HCT116 (cell line): ENCODE measurements at regions not wholly inside any gene's neighbourhood (a gene's known extent, or its start where the extent isn't known, plus 50 kb on each side); places are given as distances from the start of the nearest gene placed in this dataset.

Experiments used
- ATAC-seq: fragments of 200-7000 bp; cut with Tn5 transposase; 2 replicates; pipeline ENCODE4 v1.9.1; 2020; ENCODE audit warnings: mild to moderate bottlenecking, moderate library complexity
- BruUV-seq: library from RNA; stranded (reverse); fragments of 400-500 nt; replicated peaks from 2 replicates; lab custom pipeline; 2021; lab: Mats Ljungman, UMichigan
- CTCF ChIA-PET: fragments of 300-600 bp; sonication (Branson Sonifier 250); formaldehyde crosslinking; loops from one replicate; lab custom pipeline; 2021; ENCODE audit warnings: antibody characterized with exemption; lab: Charles Lee
- POLR2A ChIA-PET: fragments of 300-600, 350-600 bp; sonication (Branson Sonifier 250); formaldehyde crosslinking; loops from one replicate; lab custom pipeline; 2021; ENCODE audit warnings: antibody characterized with exemption; lab: Charles Lee
- RAD21 ChIA-PET, 2 experiments: fragments of 300-600 bp; sonication (Branson Sonifier 250); formaldehyde crosslinking; loops; one replicate each; lab custom pipeline; 2023; ENCODE audit warnings: low total read pairs in 2 of 2; ENCODE audit not compliant: uncharacterized antibody in 2 of 2, unreplicated experiment in 2 of 2, low non-redundant PET in 1 of 2; lab: Charles Lee
- DNase-seq: peaks from one replicate; pipeline ENCODE4 v3.0.0-alpha.2; 2010; ENCODE audit warnings: low read depth, low spot score
- H2AFZ ChIP-seq: fragments of 200-600 bp; shearing (Covaris generic), sonication (generic); 2 replicates; pipeline ENCODE4 v1.6.1; 2017; ENCODE audit warnings: low read depth, mixed run types, mixed read lengths, antibody characterized with exemption, low read length; ENCODE audit not compliant: poor library complexity, severe bottlenecking
- H3K27ac ChIP-seq: 2 replicates; pipeline ENCODE4 v1.5.1; 2012; ENCODE audit warnings: low read depth, low read length
- H3K27me3 ChIP-seq: fragments of 200-600 bp; sonication (generic); 2 replicates; pipeline ENCODE4 v1.6.1; 2016; ENCODE audit warnings: mixed run types, low read length, mixed read lengths; ENCODE audit not compliant: insufficient read depth
- H3K36me3 ChIP-seq, 2 experiments: fragments of 200-500 bp in 1 of 2; fragments of 200-600 bp in 1 of 2; sonication (Bioruptor generic) in 1 of 2; sonication (generic) in 1 of 2; 2 replicates each; pipeline versions ENCODE4 v1.5.1 to v1.6.1; 2014 to 2016; ENCODE audit warnings: low read length in 2 of 2, inconsistent platforms in 1 of 2, mixed read lengths in 1 of 2, mixed run types in 1 of 2; ENCODE audit not compliant: insufficient read depth in 2 of 2, control insufficient read depth in 1 of 2
- H3K4me1 ChIP-seq, 2 experiments: fragments of 200-600 bp in 1 of 2; sonication (generic) in 1 of 2; 2 replicates each; pipeline versions ENCODE4 v1.5.1 to v1.6.1; 2012 to 2017; ENCODE audit warnings: low read length in 2 of 2, inconsistent platforms in 1 of 2, mild to moderate bottlenecking in 1 of 2, mixed read lengths in 1 of 2, mixed run types in 1 of 2, moderate library complexity in 1 of 2; ENCODE audit not compliant: insufficient read depth in 2 of 2, control insufficient read depth in 1 of 2
- H3K4me2 ChIP-seq: fragments of 200-600 bp; sonication (generic); 2 replicates; pipeline ENCODE4 v1.6.1; 2017; ENCODE audit warnings: mixed run types, low read length, mixed read lengths
- H3K4me3 ChIP-seq, 2 experiments: fragments of 200-600 bp in 1 of 2; sonication (generic) in 1 of 2; replicated peaks in 1 of 2; 2 replicates each; pipeline ENCODE4 v1.5.1; 2011 to 2016; ENCODE audit warnings: low read length in 2 of 2, control low read depth in 1 of 2, low read depth in 1 of 2, mild to moderate bottlenecking in 1 of 2, mixed read lengths in 1 of 2, mixed run types in 1 of 2
- H3K79me2 ChIP-seq: fragments of 200-600 bp; sonication (generic); 2 replicates; pipeline ENCODE4 v1.6.1; 2017; ENCODE audit warnings: mild to moderate bottlenecking, mixed run types, low read length, moderate library complexity, mixed read lengths; ENCODE audit not compliant: insufficient read depth
- H3K9ac ChIP-seq: fragments of 200-600 bp; sonication (generic); 2 replicates; pipeline ENCODE4 v1.6.1; 2016; ENCODE audit warnings: low read length, mixed read lengths
- H3K9me2 ChIP-seq: fragments of 200-600 bp; sonication (generic), shearing (Covaris generic); 2 replicates; pipeline ENCODE4 v1.6.1; 2017; ENCODE audit warnings: mixed run types, mild to moderate bottlenecking, moderate library complexity; ENCODE audit not compliant: insufficient read depth
- H3K9me3 ChIP-seq, 2 experiments: fragments of 200-500 bp in 1 of 2; fragments of 200-600 bp in 1 of 2; sonication (Bioruptor generic) in 1 of 2; sonication (generic) in 1 of 2; 2 replicates each; pipeline ENCODE4 v1.6.1; 2014 to 2017; ENCODE audit warnings: low read length in 2 of 2, mixed read lengths in 2 of 2, inconsistent platforms in 1 of 2, low read depth in 1 of 2, mild to moderate bottlenecking in 1 of 2, mixed run types in 1 of 2, moderate library complexity in 1 of 2; ENCODE audit not compliant: control insufficient read depth in 1 of 2, insufficient read depth in 1 of 2
- H4K20me1 ChIP-seq: fragments of 200-600 bp; sonication (generic), shearing (Covaris generic); 2 replicates; pipeline ENCODE4 v1.6.1; 2017; ENCODE audit warnings: mixed run types, mild to moderate bottlenecking, moderate library complexity; ENCODE audit not compliant: insufficient read depth
- ATF3 ChIP-seq: IDR thresholded peaks from 2 replicates; pipeline ENCODE4 v1.6.1; 2012
- CEBPB ChIP-seq: IDR thresholded peaks from 2 replicates; pipeline ENCODE4 v1.6.1; 2012; ENCODE audit warnings: low read depth
- CTCF ChIP-seq, 3 experiments: fragments of 200-600 bp in 1 of 3; sonication (generic) in 1 of 3; IDR thresholded peaks in 2 of 3; conservative IDR thresholded peaks in 1 of 3; 2 replicates each; pipeline ENCODE4 v1.5.1; 2012 to 2017; ENCODE audit warnings: low read depth in 2 of 3, low read length in 2 of 3, antibody characterized with exemption in 1 of 3, borderline replicate concordance in 1 of 3, control low read depth in 1 of 3, mild to moderate bottlenecking in 1 of 3, mixed read lengths in 1 of 3, mixed run types in 1 of 3, moderate library complexity in 1 of 3; ENCODE audit not compliant: insufficient read depth in 1 of 3
- ELF1 ChIP-seq: IDR thresholded peaks from 2 replicates; pipeline ENCODE4 v1.6.1; 2012; ENCODE audit warnings: low read depth, borderline replicate concordance
- EZH2 ChIP-seq: fragments of 200-600 bp; sonication (generic); IDR thresholded peaks from 2 replicates; pipeline ENCODE4 v1.6.1; 2017; ENCODE audit warnings: antibody characterized with exemption, mixed run types
- JUND ChIP-seq: IDR thresholded peaks from 2 replicates; pipeline ENCODE4 v1.6.1; 2012
- MAX ChIP-seq: IDR thresholded peaks from 2 replicates; pipeline ENCODE4 v1.6.1; 2012
- POLR2A ChIP-seq: IDR thresholded peaks from 2 replicates; pipeline ENCODE4 v1.7.0; 2011; ENCODE audit warnings: borderline replicate concordance; ENCODE audit not compliant: insufficient read depth, insufficient read length; ENCODE audit errors: extremely low read depth
- REST ChIP-seq: IDR thresholded peaks from 2 replicates; pipeline ENCODE4 v1.6.1; 2012; ENCODE audit warnings: low read depth
- SIN3A ChIP-seq: IDR thresholded peaks from 2 replicates; pipeline ENCODE4 v1.6.1; 2012; ENCODE audit warnings: low read depth
- SRF ChIP-seq: IDR thresholded peaks from 2 replicates; pipeline ENCODE4 v1.6.1; 2012; ENCODE audit warnings: low read depth
- TCF7L2 ChIP-seq: IDR thresholded peaks from 2 replicates; pipeline ENCODE4 v1.7.0; 2011; ENCODE audit warnings: borderline replicate concordance, inconsistent platforms; ENCODE audit not compliant: insufficient read depth, insufficient read length; ENCODE audit errors: extremely low read depth
- YY1 ChIP-seq: IDR thresholded peaks from 2 replicates; pipeline ENCODE4 v1.6.1; 2011; ENCODE audit warnings: low read length, low read depth, moderate library complexity, mild to moderate bottlenecking; ENCODE audit not compliant: insufficient replicate concordance; ENCODE audit errors: extremely low read depth
- ZFX ChIP-seq: fragments of 450-650 bp; IDR thresholded peaks from 2 replicates; pipeline ENCODE4 v1.6.1; 2017
- ZNF274 ChIP-seq: fragments of 200-500 bp; sonication (Bioruptor generic); IDR thresholded peaks from 2 replicates; pipeline ENCODE4 v1.6.1; 2014; ENCODE audit warnings: mild to moderate bottlenecking, low read depth, low read length, inconsistent platforms
- intact Hi-C: fragments of 100-400 bp; cut with micrococcal nuclease; formaldehyde crosslinking; loops from 2 replicates; pipeline ENCODE4 v1.10.0; 2022

GRCh38 chr2:238669046-238669445, 178.8 kb upstream of the TWIST2 start:
- no TSS peak for BruUV-seq
- RAD21 ChIA-PET: no interaction called here
- no peak overlapping the region for H3K4me2 ChIP-seq
- H2AFZ ChIP-seq: no peak overlapping the region
- no peak overlapping the region for H3K4me3 ChIP-seq
- CTCF ChIA-PET: no interaction called here
- H3K27me3 ChIP-seq: no peaks in the 10 kb centered on the region
- POLR2A ChIA-PET: interaction anchor here (0.7 kb wide), 1 partner anchor 730 kb away, joined by 3 read pairs; no protein-coding TSS in a partner anchor
- H3K36me3 ChIP-seq: no peaks in the 10 kb centered on the region
- H4K20me1 ChIP-seq: no peaks in the 10 kb centered on the region
- TF ChIP-seq MAX: no peak
- TF ChIP-seq ZNF274: no peak
- TF ChIP-seq ATF3: no peak
- TF ChIP-seq POLR2A: no peak
- no peak for TF ChIP-seq YY1
- TF ChIP-seq ELF1: no peak
- no peak for TF ChIP-seq JUND
- TF ChIP-seq SRF: no peak
- TF ChIP-seq TCF7L2: no peak
- no peak for TF ChIP-seq CEBPB
- TF ChIP-seq EZH2: no peak
- TF ChIP-seq, all 23 proteins: peak for 0
- H3K9ac ChIP-seq: no peak overlapping the region
- DNase-seq (no peak), ATAC-seq (no peak)
- no peaks in the 10 kb centered on the region for H3K4me1 ChIP-seq
- no peaks in the 10 kb centered on the region for H3K9me2 ChIP-seq
- intact Hi-C loops: no loop called here
- H3K79me2 ChIP-seq: no peaks in the 10 kb centered on the region
- H3K27ac ChIP-seq: no peak overlapping the region
- no peaks in the 10 kb centered on the region for H3K9me3 ChIP-seq

- Histone ChIP-seq H3K36me3 (no peaks in the 10 kb centered on the region), H2AFZ (no peak overlapping the region), H3K9me3 (no peaks in the 10 kb centered on the region), H3K9ac (no peak overlapping the region), H3K27me3 (no peaks in the 10 kb centered on the region), H3K4me3 (no peak overlapping the region), H3K9me2 (no peaks in the 10 kb centered on the region), H3K27ac (no peak overlapping the region), H4K20me1 (no peaks in the 10 kb centered on the region), H3K4me2 (no peak overlapping the region), H3K79me2 (no peaks in the 10 kb centered on the region), H3K4me1 (no peaks in the 10 kb centered on the region)
- CTCF ChIA-PET: no interaction called here
- no TSS peak for BruUV-seq
- POLR2A ChIA-PET: interaction anchor here (0.7 kb wide), 1 partner anchor 730 kb away, joined by 3 read pairs; no protein-coding TSS in a partner anchor
- intact Hi-C loops: no loop called here
- ATAC-seq: no peak
- RAD21 ChIA-PET: no interaction called here
- DNase-seq: no peak
- TF ChIP-seq CTCF (IDR thresholded peaks at IDR 0.05 in 2 of 3, conservative IDR thresholded peaks at IDR 0.05 in 1 of 3; ENCODE audit: borderline replicate concordance in 1 of 3, insufficient read depth in 1 of 3, low read depth in 2 of 3, low read length in 2 of 3) (no peak), ATF3 (no peak), MAX (no peak), ZFX (no peak), ELF1 (no peak), REST (no peak), SIN3A (no peak), YY1 (no peak)
Measured at GRCh38 chr2:238669581-238670080, 178.3 kb upstream of the TWIST2 start.
